Left renal cortex interstitium (tissue), 4 donors: ENCODE measurements at regions not wholly inside any gene's neighbourhood (a gene's known extent, or its start where the extent isn't known, plus 50 kb on each side); places are given as distances from the start of the nearest gene placed in this dataset.

Experiments used
- DNase-seq, 4 donors: peaks; one replicate each; pipeline ENCODE4 v3.0.0-alpha.2; 2013; ENCODE audit warnings: low read depth in 4 of 4, low spot score in 2 of 4, missing footprints in 1 of 4

DNA sequence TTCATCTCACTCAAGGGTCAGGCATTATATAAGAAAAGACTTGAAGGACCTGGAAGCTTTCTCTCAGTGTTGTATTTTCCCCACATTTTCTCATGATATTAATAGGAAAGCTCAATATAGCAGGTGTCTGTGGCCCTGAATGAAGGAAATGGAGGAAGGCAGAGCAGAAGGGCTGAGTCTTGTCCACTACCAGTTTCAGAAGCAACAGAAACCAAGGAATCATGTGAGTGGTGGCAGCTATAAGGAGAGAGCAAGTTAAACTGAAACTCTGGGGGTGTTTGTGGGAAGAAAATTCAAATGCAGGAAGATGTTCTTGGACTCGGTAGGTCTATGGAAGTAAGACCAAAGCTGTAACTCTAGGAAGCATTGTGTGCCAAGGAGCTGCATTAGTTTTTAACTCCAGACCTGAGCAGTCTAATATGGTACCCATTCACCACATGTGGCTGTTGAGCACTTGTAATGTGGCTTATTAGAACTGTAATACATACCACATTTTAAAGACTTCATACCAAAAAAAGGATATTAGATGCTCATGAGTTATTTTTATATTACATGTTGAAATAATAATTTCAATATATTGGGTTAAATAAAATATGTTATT lies 278.8 kb upstream of the GADL1 start:
- no peak for DNase-seq

GRCh38 chr3:31174079-31174478 lies 279.6 kb upstream of the GADL1 start:
- no peak for DNase-seq

- DNase-seq: no peak
Observed at GRCh38 chr3:31176045-31176444, 281.6 kb upstream of the GADL1 start.

DNA sequence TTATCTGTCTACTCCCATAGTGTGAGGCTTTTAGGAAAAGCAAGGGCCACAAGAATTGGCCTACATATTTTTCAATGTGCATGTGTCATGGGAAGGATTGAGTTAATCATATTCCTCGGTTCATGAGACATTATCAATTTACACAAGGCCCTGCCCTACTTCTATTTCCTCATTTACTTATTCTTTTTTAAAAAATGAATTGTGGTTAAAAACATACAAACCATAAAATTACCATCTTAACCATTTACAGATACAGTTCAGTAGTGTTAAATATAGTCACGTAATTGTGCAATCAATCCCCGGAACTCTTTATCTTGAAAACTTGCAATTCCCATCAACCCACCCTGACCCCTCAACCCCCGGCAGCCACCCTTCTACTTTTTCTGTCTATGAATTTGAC lies 284.0 kb upstream of the GADL1 start:
- no peak for DNase-seq

DNA sequence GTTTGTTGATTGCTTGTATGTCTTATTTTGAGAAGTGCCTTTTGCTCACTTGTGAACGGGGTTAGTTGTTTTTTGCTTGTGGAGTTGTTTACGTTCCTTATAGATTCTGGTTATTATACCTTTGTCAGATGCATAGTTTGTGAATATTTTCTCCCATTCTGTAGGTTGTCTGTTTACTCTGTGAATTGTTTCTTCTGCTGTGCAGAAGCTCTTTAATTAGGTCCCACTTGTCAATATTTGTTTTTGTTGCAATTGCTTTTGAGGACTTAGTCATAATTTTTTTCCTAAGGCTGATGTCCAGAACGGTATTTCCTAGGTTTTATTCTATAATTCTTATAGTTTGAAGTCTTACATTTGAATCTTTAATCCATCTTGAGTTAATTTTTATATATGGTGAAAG lies 285.3 kb upstream of the GADL1 start:
- DNase-seq: no peak

GRCh38 chr3:31180274-31180673 lies 285.8 kb upstream of the GADL1 start:
- DNase-seq: no peak

GRCh38 chr3:31181661-31182060 lies 287.2 kb upstream of the GADL1 start:
- DNase-seq: no peak

DNA sequence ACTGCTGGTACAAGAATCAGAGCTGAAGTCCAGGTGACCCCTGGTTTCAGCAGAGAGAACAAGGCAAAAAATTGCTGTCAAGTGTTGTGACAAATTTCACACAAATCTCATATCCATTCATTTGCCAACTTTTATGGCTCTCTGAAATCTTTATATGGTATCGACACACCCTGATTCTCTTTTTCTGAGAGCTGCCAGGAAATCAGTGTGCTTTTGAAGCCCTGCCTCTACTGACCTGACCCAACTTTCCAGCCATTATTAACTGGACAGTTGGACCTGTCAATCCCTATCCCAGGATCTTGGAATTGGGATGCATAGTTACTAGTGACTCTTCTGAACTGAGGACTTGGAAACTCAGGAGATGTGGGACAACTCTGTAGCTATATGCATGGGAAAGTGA lies 288.2 kb upstream of the GADL1 start:
- no peak for DNase-seq

DNA sequence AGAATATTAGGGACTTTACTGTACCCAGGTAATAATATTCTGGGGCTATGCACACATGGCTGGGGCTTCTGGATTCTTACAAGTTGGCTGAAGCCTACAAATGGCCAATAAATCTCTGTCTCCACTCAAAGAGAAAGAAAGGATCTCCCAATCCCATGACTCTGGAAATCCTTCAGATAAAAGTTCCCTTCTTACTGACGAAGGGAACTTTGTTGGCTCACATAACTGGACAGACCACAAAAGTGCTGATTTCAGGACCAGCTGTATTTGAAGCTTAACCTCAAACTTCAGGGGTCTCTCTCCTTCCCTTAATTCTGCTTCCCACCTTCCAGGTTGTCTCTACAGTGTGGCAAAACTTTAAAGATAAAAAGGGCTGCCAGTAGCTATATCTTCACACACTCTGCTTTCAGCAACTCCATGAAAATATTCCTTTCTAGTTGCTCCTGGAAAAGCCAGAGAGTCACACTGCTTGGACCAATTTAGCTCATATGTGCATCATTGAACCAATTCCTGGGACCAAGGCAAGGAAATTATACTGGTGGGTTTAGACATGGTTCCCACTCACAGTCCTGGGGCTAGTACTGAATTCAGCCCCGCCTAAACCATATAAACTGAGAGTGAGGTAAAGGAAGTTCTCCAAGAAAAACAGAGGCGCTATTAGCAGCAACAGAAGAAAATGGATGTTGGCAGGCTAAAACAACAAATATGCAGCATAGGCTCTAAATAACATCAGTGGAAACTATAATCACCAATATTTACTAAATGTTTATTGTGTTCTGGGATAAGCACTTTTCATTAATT lies 290.0 kb upstream of the GADL1 start:
- DNase-seq: no peak

DNA sequence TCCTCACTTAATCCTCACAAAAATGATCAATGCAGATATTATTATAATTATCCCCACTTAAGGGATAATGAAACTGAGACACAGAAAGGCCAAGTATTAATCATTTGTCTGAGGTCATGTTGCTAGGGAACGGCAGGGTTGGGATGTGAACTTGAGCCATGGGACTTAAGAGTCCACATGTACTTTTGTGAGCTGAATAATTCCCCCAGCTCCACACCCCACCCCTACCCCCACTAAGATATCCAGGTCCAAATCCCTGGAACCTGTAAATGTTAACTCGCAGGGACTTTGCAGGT lies 290.5 kb upstream of the GADL1 start:
- DNase-seq: no peak

DNA sequence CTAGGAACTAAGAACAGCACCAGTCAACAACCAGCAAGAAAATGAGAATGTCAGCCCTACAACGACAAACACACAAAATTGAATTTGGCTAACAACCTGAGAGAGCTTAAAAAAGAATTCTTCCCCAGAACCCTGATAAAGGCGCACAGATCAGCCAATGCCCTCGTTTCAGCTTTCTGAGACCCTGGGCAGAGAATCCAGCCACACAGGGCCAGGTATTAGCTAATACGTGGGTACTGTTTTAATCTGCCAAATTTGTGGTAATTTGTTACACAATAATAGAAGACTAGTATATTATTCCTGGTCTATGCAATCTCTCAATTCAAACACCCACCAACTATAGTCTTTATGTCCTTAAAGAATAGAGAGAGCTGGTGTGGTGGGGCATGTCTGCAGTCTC lies 291.6 kb upstream of the GADL1 start:
- DNase-seq: no peak

GRCh38 chr3:31187380-31187779 lies 292.9 kb upstream of the GADL1 start:
- no peak for DNase-seq

- DNase-seq: no peak
Observed at GRCh38 chr3:31188112-31188511, 293.7 kb upstream of the GADL1 start.

- DNase-seq: no peak
Observed at GRCh38 chr3:31189330-31189729, 294.9 kb upstream of the GADL1 start.

DNA sequence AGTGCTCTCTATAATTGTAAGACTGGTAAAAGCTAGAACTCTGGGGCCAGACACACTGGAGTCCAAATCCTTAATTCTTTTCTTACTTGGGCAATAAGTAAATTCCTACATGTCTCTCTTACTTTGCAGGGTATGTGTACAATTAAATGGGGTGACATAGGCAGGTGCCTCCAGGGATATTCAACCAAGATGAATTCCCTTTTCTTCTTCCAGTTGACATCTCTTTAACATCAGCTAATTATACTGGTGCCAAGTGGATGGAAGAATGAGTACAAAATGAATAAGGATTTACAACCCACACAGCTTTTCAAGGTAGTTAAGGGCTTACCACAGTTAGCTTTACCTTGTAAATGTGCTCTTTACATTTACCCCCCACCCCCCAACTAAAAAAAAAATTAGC lies 295.5 kb upstream of the GADL1 start:
- no peak for DNase-seq

DNA sequence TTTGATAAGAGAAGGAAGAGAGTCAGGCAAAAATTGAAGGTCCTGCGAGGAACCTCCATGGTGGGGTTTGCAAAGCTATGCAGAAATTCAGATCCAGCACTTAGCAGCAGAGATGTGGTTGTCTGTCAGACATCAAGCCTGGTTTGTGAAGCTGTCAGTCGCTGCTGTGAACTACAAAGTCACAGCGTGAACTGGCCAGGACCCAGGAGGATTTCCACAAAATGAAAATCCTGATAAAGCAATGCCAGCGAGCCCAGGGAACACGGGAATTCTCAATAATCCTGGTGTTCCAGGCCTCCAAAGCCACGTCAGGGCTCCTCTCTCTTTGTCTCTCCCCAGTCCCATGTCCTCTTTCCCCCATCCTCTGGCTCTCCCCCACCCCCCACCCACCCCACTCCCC lies 296.9 kb upstream of the GADL1 start:
- DNase-seq: no peak

- DNase-seq: no peak
Observed at GRCh38 chr3:31193429-31193828, 299.0 kb upstream of the GADL1 start.

DNA sequence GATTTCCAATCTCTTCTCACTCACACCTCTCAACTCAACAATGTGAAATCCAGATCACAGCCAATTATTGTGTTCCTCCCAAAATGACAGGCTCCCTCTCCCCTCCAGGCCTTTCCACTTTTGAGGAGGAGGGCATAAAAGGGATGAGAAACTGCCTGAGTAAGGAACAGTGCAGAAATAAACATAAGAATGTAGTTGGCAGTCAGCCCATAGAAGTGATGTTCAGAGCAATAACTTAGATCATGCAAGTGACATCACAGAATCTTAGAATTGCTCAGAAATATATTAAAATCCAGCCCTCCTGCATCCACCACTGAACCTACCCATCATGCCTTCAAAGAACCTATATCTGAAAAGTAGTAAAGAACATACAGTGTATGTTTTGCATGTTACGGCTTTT lies 299.4 kb upstream of the GADL1 start:
- no peak for DNase-seq

DNA sequence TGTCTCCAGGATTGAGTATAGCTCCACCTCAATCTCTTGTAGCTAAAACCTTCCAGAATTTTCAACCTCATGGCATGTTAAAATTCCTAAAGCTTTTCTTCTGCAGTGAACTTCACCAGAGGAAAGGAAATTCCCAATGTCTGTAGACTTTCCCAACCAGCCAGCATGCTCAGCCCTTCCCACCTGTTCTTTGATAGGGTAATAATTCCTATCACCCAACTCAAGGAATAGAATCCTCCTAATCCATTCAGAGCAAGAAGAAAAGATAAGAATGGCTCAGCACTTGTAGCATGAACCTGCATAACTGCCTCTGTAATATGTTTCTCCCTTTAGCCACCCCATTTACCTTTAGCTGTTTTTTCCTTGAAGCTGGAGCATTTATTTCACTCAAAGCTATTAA lies 301.8 kb upstream of the GADL1 start:
- no peak for DNase-seq

DNA sequence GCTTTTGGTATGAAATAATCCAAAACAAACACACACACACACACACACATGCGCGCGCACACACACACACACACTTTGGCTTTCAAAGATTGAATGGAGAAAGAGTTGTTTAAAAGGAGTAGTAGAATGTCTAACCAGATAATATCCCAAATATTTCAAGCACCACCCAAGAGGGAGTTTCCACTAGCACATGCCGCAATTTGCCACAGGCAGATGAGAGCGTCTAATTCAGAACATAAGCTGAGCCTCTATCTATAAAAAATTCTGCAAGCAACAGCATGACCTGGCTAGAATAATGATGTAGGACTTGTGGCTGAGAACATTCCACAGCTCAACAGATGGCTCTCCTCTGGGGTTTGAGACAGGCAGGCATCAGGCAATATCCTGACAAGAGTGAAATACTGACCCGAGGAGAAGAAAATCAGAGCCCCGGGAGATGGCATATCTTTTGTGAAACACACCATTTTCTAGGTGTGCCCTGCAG lies 302.5 kb upstream of the GADL1 start:
- DNase-seq: no peak

DNA sequence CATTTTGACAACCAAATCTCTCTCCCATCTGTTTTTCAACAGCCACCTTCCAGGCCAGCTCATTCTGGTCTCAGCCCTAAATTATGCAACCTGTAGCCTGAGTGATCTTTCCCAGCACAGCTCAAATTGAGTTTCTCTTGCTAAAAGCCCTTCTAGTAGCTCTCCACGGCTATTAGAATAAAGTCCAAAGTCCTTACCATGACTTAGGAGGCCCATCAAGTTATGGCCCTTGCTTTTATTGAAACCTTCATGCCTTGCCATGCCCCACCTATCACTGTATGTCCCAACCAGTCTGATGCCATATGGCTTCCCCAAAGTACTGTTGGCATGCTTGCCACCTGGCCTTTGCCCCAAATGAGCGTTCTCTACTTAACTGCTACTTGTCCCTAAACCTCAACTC lies 303.5 kb upstream of the GADL1 start:
- DNase-seq: no peak

DNA sequence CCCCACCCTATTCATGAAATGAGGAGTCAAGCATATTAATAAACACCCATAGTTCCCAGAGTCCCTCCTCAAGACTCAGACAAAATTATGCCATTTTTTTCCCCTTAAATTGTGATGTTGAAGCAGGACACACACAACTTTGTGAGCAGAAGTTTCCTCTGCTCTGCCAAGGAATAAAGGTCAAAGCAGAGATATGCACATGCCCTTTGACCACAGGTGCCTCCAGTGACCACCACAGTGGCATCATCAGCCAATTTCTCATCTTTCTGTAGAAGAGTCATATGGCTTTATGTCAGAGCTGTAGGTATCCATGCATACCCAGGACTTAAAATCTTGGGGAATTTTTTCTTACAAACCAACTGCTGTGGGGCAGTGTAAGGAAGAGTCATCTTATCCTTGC lies 304.4 kb upstream of the GADL1 start:
- no peak for DNase-seq
